ENCODE measurements at regions not wholly inside any gene's neighbourhood (a gene's known extent, or its start where the extent isn't known, plus 50 kb on each side); places are given as distances from the start of the nearest gene placed in this dataset.

DNA sequence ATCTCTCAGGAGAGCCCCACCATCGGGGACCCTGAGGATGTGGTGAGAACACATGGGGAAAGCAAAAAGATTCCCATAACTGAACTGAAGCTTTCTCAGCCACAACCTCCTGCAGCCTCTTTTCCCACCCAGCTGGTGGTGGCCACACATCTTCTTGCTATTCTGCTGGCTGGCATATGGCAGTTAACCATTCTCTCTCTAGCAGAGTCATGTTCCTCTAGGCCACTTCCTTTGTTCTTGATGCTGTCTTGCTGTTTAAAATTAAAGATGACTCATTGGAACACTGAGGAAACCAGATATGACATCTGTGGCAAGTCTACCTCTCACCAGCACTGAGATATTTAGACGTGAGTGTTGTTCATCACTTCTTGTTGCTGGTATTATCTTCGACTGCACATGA is 180.3 kb upstream of the ROBO2 start:
- TF ChIP-seq REST (tag by site-specific recombination; IDR thresholded peaks at IDR 0.05) (no peak), ZNF37A (tag by site-specific recombination; IDR thresholded peaks at IDR 0.05) (no peak), ZNF18 (tag by site-specific recombination; IDR thresholded peaks at IDR 0.05) (no peak), ZFP3 (tag by site-specific recombination; IDR thresholded peaks at IDR 0.05; ENCODE audit: low read depth) (no peak), ZNF768 (tag by site-specific recombination; IDR thresholded peaks at IDR 0.05) (no peak), KLF16 (tag by site-specific recombination; IDR thresholded peaks at IDR 0.05) (no peak), ZNF423 (tag by site-specific recombination; IDR thresholded peaks at IDR 0.05) (no peak), ZNF174 (tag by site-specific recombination; IDR thresholded peaks at IDR 0.05) (no peak), ZNF24 (tag by site-specific recombination; IDR thresholded peaks at IDR 0.05) (no peak), ZNF274 (IDR thresholded peaks at IDR 0.05; ENCODE audit: low read length) (no peak), ZNF274 (tag by site-specific recombination; IDR thresholded peaks at IDR 0.05; ENCODE audit: borderline replicate concordance) (no peak)
- TF ChIP-seq, protein P1, sequence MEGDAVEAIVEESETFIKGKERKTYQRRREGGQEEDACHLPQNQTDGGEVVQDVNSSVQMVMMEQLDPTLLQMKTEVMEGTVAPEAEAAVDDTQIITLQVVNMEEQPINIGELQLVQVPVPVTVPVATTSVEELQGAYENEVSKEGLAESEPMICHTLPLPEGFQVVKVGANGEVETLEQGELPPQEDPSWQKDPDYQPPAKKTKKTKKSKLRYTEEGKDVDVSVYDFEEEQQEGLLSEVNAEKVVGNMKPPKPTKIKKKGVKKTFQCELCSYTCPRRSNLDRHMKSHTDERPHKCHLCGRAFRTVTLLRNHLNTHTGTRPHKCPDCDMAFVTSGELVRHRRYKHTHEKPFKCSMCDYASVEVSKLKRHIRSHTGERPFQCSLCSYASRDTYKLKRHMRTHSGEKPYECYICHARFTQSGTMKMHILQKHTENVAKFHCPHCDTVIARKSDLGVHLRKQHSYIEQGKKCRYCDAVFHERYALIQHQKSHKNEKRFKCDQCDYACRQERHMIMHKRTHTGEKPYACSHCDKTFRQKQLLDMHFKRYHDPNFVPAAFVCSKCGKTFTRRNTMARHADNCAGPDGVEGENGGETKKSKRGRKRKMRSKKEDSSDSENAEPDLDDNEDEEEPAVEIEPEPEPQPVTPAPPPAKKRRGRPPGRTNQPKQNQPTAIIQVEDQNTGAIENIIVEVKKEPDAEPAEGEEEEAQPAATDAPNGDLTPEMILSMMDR (tag by site-specific recombination; IDR thresholded peaks at IDR 0.05) = no peak
- TF ChIP-seq, protein P2, sequence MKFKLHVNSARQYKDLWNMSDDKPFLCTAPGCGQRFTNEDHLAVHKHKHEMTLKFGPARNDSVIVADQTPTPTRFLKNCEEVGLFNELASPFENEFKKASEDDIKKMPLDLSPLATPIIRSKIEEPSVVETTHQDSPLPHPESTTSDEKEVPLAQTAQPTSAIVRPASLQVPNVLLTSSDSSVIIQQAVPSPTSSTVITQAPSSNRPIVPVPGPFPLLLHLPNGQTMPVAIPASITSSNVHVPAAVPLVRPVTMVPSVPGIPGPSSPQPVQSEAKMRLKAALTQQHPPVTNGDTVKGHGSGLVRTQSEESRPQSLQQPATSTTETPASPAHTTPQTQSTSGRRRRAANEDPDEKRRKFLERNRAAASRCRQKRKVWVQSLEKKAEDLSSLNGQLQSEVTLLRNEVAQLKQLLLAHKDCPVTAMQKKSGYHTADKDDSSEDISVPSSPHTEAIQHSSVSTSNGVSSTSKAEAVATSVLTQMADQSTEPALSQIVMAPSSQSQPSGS (tag by site-specific recombination; IDR thresholded peaks at IDR 0.05; ENCODE audit: low read depth) = no peak
